Calu3 (cell line): ENCODE measurements at regions not wholly inside any gene's neighbourhood (a gene's known extent, or its start where the extent isn't known, plus 50 kb on each side); places are given as distances from the start of the nearest gene placed in this dataset. TPM values are rescaled to one million over a fixed set of nuclear protein-coding genes. Genes with fewer than 3 reads are reported as not detected.

ENCODE experiments used
- BruUV-seq: library from RNA; stranded (reverse); fragments of 400-500 nt; replicated peaks from 2 replicates; lab custom pipeline; 2021; lab: Mats Ljungman, UMichigan
- CTCF ChIA-PET: fragments of 300-600 bp; sonication (Branson Sonifier 250); formaldehyde crosslinking; loops from one replicate; lab custom pipeline; 2022; ENCODE audit warnings: antibody characterized with exemption; lab: Charles Lee
- DNase-seq: peaks from one replicate; pipeline ENCODE4 v3.0.0; 2022
- H3K27ac Mint-ChIP-seq: one replicate; pipeline ENCODE4 v1.8.0; 2022; ENCODE audit warnings: mixed read lengths; ENCODE audit not compliant: unreplicated experiment
- H3K27me3 Mint-ChIP-seq: one replicate; pipeline ENCODE4 v1.8.0; 2022; ENCODE audit warnings: mixed read lengths; ENCODE audit not compliant: unreplicated experiment
- H3K36me3 Mint-ChIP-seq: one replicate; pipeline ENCODE4 v1.8.0; 2022; ENCODE audit warnings: mild to moderate bottlenecking, moderate library complexity, mixed read lengths; ENCODE audit not compliant: insufficient read depth, unreplicated experiment
- H3K4me1 Mint-ChIP-seq: one replicate; pipeline ENCODE4 v1.8.0; 2022; ENCODE audit warnings: mild to moderate bottlenecking, low read depth, mixed read lengths; ENCODE audit not compliant: unreplicated experiment
- H3K4me3 Mint-ChIP-seq: one replicate; pipeline ENCODE4 v1.8.0; 2022; ENCODE audit warnings: mild to moderate bottlenecking, low read depth, moderate library complexity, mixed read lengths; ENCODE audit not compliant: unreplicated experiment
- H3K9me3 Mint-ChIP-seq: one replicate; pipeline ENCODE4 v1.8.0; 2022; ENCODE audit warnings: low read depth, mixed read lengths; ENCODE audit not compliant: unreplicated experiment
- intact Hi-C: fragments of 100-400 bp; cut with micrococcal nuclease; formaldehyde crosslinking; loops from one replicate; pipeline ENCODE4 v1.10.0; 2022; ENCODE audit not compliant: unreplicated experiment
- microRNA-seq: library from miRNA; unstranded; fragments of <30 nt; microRNA quantifications from one replicate; pipeline ENCODE4 v1.2.0, GENCODE V29; 2022
- TF ChIP-seq, protein P1 (sequence below): fragments of 200-600 bp; IDR thresholded peaks from one replicate; pipeline ENCODE4 v1.8.0; 2022; ENCODE audit warnings: antibody characterized with exemption; ENCODE audit not compliant: unreplicated experiment

- Mint-ChIP-seq H3K4me3 (no peak overlapping the region), H3K9me3 (no peaks in the 10 kb centered on the region), H3K27me3 (peaks cover 16% of the 10 kb centered on the region), H3K27ac (no peak overlapping the region), H3K4me1 (peaks cover 27% of the 10 kb centered on the region), H3K36me3 (no peaks in the 10 kb centered on the region)
- intact Hi-C loops, result no loop called here
- CTCF ChIA-PET, result interaction anchor here (0.6 to 3.3 kb wide), 5 partner anchors 23 to 283 kb away, joined by 3 to 17 read pairs (median 3); no protein-coding TSS in a partner anchor
- BruUV-seq, result no TSS peak
- no peak for DNase-seq
- TF ChIP-seq, protein P1, sequence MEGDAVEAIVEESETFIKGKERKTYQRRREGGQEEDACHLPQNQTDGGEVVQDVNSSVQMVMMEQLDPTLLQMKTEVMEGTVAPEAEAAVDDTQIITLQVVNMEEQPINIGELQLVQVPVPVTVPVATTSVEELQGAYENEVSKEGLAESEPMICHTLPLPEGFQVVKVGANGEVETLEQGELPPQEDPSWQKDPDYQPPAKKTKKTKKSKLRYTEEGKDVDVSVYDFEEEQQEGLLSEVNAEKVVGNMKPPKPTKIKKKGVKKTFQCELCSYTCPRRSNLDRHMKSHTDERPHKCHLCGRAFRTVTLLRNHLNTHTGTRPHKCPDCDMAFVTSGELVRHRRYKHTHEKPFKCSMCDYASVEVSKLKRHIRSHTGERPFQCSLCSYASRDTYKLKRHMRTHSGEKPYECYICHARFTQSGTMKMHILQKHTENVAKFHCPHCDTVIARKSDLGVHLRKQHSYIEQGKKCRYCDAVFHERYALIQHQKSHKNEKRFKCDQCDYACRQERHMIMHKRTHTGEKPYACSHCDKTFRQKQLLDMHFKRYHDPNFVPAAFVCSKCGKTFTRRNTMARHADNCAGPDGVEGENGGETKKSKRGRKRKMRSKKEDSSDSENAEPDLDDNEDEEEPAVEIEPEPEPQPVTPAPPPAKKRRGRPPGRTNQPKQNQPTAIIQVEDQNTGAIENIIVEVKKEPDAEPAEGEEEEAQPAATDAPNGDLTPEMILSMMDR, result no peak
Measured at GRCh38 chr1:168365719-168366479, 85.2 kb downstream of the TBX19 start.

Small RNAs in the stretch of these regions (microRNA-seq; reads per million reads assigned to microRNA genes)
- gene MIR557, result not detected
